AG20443 (cell line): ENCODE measurements at regions not wholly inside any gene's neighbourhood (a gene's known extent, or its start where the extent isn't known, plus 50 kb on each side); places are given as distances from the start of the nearest gene placed in this dataset.

Experiments used
- DNase-seq: peaks from one replicate; pipeline ENCODE4 v3.0.0; 2012; ENCODE audit warnings: low spot score, mixed read lengths

DNA sequence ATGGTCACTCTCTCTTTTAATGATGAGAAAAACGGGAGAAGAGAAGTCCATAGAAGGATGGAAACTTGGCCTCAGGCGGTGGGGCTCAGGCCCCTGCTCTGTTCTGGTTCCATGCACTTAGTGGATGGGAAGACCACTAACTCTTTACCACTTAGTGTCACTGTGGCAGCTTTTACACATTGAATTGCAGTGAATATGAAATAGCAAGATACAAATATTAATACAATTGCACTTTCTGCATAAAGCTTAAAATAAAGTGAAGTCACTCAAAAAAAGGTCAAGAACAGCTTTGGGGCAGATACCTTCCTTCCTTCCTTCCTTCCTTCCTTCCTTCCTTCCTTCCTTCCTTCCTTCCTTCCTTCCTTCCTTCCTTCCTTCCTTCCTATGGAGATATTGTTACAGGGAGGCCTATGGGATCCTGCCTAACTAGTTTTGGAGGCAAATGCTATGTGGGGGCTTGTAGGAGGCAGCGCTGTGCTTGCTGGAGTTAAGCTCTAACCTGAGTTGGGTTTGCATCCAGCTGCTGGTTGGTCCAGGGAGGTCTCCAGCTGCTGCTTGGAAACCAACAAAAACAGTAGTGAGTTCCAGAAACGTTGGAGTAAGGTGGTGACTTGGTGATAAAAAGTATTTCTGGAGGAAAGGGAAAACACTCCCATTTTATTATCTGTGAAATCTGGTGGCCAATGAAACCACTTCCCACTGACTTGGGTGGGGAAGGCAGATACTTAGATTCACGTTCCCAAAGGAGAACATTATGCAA, 62.3 kb upstream of the NKX2-2 start:
- DNase-seq, result no peak

DNA sequence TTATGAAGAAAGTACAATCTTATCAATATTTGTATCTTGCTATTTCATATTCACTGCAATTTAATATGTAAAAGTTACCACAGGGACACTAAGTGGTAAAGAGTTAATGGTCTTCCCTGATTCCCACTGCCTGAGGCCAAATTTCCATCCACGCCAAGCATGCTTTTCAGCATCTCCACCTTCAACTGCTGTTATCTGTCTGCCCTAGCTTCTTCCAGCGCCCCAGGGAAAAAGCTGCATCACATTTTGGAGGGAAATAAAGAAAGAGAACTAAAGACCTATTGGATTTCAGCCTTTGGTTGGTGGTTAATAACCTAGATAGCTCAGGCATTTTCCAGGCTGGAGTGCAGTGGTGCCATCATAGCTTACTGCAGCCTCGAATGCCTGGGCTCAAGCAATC, 61.3 kb upstream of the NKX2-2 start:
- DNase-seq, result no peak

DNA sequence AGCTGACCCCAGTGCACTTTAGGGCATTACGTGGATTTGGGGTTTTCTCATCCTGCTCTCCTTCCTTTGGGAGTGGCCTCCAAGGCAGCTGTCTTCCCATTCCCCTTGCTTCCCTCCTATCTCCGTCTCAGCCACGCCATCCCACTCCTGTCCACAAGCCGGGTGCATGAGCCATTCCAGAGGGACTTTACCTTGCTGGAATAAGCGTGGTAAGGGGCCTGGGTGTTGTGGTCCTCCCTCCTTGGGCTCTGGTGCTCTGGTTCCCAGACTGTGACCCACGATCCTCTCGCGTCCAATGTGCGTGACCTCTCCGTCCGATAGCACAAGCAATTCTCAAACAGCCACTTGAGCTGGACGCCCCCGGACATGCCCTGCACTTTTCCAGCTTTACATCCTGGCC, 60.6 kb upstream of the NKX2-2 start:
- DNase-seq, result no peak

DNA sequence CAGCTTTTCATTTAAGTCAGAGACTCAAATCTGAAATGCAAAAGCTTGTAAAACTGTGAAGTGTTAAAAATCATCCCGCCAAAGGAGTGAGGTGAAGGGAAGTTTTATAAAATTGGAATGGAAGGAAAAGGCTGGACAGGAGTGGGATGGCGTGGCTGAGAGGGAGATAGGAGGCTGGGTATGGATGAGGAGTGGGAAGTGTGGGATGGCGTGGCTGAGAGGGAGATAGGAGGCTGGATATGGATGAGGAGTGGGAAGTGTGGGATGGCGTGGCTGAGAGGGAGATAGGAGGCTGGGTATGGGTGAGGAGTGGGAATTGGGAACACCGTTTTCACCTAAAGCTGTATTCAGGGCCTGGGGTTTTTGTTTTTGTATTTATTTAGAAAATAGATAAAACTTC, 59.4 kb upstream of the NKX2-2 start:
- DNase-seq, result no peak

DNA sequence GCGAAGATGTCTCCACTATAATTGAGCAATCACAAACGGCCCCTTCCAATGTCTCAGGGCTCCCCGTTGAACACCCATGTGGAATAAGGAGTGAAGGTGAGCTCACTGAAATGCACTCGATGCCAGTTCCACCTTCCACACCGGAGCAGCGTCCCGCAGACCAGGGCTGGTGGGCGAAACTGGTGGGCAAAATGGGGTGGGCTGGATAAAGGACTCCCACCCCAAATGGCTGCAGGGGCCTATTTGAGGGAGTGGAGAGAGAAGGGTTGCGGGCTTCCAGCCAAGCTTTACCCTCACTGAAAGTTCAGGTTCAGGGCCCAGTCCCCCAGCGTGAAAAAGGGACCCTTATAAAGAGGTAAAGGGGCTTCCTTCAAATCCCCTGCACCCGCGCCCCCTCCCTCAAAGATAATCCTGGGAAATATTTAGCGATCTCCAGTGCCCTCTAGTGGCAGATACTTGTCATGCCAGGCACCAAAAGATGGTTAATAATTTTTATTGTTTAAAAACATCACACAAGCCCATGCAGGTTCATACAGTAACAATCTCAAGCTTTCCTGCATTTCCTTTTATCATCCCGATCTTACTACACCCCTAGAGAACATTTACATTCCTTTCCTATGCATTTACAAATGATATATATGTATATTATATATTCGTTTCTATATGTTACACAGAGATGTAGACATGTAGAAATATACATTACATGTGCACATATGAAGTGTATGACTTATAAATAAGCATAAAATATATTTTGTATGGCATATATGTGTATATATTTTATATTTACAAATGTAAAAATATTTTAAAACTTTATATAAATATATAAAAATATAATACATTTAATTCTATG, 58.2 kb upstream of the NKX2-2 start:
- peak; percentile 44 for DNase-seq

DNA sequence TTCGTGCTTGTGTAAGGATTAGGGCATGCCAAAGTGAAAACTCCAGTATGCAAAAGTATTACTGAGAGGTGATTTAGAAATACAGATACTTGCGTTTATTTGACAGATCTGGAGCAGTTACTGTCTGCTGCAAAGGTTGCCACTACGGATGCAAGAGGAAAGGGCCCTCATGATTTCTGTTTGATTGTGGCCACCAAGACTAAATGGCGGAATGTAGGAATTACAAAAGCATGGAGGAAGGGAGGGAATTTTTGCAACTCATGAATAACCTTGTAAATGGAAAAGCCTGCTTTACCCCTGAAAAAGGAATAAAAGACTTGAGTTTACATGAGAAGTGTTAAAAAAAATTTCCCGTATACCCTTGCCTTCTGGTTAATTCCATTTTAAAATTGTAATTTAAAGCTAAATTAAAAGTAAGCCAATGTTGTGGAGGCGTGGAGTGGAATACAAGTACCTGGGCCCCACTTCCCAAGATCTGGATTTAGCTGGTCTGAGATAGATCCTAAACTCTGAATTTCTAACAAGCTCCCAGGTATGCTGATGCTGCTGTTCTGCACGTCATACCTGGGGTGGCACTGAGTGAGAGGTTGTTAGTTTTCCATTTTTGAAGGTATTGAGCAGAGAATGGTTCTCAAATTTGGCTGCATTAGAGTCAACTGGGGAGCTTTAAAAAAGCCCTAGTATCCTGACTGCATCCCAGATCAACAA, 56.6 kb upstream of the NKX2-2 start:
- no peak for DNase-seq

DNA sequence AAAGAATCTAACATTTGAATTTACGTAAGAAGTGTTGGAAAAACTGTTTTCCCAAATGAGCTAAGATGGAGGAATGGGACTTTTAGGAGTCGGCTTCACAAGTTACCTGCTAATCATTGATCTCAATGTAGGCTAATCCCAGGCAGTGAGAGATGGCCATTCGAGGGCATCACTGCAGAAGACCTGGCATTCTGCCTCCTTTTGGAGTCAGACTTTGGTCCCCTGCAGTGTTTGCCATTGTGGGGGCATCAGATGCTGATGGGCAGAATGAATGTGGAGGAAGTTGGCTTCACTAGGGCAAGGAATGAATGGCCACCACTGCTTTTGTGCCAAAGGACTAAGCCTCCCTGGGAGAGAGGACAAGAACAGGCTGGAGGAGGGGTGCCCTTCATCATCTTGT, 55.7 kb upstream of the NKX2-2 start:
- DNase-seq, result no peak

DNA sequence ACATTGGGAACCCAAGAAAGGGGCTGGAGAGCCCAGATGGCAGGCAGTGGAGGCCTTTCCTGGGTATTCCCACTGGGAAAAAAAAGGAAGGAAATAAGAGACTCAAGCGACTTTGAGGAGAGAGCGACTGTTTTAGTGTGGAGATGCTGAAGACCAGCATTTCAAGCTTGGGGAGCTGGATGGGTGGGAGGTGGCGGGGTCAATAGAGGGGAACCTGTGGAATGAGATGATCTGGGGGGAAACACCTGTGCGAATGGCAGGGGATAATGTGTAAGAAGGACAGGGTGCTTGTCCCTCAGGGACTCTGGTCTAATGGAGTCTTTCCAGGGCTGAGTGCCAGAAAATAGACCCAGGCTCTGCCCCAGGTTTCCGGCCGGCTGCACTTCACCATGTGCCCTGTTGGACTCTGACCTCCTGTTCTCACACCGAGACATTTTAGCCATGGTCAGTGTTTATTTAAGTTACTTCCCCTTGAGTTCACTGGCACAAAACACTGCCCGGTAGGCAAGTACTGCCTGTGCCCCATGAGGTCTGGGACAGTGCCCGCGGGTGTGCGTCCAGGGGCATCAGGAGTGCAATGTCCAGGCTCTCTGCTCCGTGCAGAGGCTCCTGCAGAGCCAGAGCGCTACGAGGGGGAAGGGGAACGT, 50.4 kb upstream of the NKX2-2 start:
- DNase-seq, result no peak
